ENCODE measurements at regions not wholly inside any gene's neighbourhood (a gene's known extent, or its start where the extent isn't known, plus 50 kb on each side); places are given as distances from the start of the nearest gene placed in this dataset.

DNA sequence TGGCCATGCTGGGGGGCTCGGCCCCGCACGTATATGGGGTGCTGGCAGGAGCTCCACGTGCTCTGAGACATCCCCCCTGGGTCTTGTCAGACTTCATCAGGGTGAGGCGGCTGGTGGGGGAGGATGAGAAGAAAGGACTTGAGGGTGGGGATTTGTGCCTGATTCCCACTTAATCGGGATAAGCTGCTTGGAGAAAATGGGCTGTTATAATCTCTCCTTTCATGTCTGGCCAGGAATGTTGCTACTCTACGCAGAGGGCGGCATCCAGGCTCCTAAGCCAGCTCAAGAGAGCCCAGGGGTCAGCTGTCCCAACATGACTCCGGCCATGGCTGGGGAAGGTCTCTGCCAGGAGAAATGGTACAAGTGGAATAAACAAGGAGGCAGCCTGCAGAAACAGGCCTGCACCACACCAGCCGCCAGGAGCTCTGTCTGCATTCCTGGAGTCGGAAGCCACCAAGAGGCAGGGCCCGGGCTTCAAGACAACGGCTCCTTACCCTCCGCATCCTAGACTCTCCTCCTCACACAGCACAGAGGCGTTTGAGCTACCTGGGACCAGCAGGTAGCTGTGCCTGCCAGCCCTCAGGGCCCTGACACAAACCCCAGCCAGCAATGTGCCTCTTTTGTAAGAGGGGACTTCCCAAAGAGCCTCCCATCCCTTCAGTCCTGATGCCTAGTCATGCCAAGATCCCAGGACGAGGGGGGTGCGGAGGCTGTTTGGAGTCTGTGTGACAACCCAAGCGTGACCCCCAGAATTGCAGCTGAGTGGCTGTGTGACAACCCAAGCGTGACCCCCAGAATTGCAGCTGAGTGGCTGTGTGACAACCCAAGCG, 195.8 kb upstream of the DIO3 start:
- TF ChIP-seq, protein P1, sequence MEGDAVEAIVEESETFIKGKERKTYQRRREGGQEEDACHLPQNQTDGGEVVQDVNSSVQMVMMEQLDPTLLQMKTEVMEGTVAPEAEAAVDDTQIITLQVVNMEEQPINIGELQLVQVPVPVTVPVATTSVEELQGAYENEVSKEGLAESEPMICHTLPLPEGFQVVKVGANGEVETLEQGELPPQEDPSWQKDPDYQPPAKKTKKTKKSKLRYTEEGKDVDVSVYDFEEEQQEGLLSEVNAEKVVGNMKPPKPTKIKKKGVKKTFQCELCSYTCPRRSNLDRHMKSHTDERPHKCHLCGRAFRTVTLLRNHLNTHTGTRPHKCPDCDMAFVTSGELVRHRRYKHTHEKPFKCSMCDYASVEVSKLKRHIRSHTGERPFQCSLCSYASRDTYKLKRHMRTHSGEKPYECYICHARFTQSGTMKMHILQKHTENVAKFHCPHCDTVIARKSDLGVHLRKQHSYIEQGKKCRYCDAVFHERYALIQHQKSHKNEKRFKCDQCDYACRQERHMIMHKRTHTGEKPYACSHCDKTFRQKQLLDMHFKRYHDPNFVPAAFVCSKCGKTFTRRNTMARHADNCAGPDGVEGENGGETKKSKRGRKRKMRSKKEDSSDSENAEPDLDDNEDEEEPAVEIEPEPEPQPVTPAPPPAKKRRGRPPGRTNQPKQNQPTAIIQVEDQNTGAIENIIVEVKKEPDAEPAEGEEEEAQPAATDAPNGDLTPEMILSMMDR (IDR thresholded peaks at IDR 0.05), result no peak
- TF ChIP-seq POLR2A (IDR thresholded peaks at IDR 0.05), result no peak
